ENCODE measurements at regions not wholly inside any gene's neighbourhood (a gene's known extent, or its start where the extent isn't known, plus 50 kb on each side); places are given as distances from the start of the nearest gene placed in this dataset.

GRCh38 chr7:85320699-85321476, 134.0 kb upstream of the SEMA3D start:
- H3K4me1 Mint-ChIP-seq (ENCODE audit: low read depth) = no peaks in the 10 kb centered on the region
- H3K9me3 ChIP-seq (ENCODE audit: control insufficient read depth in 1 of 2, insufficient read depth in 1 of 2, low read length in 2 of 2) = peaks cover 0 to 3% of the 10 kb centered on the region in 2 experiments
- H3K4me3 Mint-ChIP-seq = no peak overlapping the region
- ChIA-PET CTCF (no interaction called here), POLR2A (no interaction called here)
- no peak overlapping the region for H3K27ac ChIP-seq (ENCODE audit: low read depth in 1 of 2, low read length in 2 of 2)
- H3K36me3 ChIP-seq (ENCODE audit: insufficient read depth, low read length) = no peaks in the 10 kb centered on the region
- H3K9me3 Mint-ChIP-seq = peaks cover 2% of the 10 kb centered on the region
- no peaks in the 10 kb centered on the region for H3K36me3 Mint-ChIP-seq (ENCODE audit: low read depth)
- TF ChIP-seq CTCF (IDR thresholded peaks at IDR 0.05) = no peak
- DNase-seq (no peak), ATAC-seq (ENCODE audit: poor library complexity) (no peak)
- H3K4me3 ChIP-seq (ENCODE audit: low read length) = no peak overlapping the region
- no peaks in the 10 kb centered on the region for H3K4me1 ChIP-seq (ENCODE audit: insufficient read depth, low read length)
- no peaks in the 10 kb centered on the region for H3K27me3 Mint-ChIP-seq
- no peaks in the 10 kb centered on the region for H3K27me3 ChIP-seq (ENCODE audit: control insufficient read depth in 1 of 2, insufficient read depth in 2 of 2, low read length in 2 of 2)
- H3K27ac Mint-ChIP-seq = no peak overlapping the region
- intact Hi-C loops (cut with DNase I, micrococcal nuclease) = no loop called here

DNA sequence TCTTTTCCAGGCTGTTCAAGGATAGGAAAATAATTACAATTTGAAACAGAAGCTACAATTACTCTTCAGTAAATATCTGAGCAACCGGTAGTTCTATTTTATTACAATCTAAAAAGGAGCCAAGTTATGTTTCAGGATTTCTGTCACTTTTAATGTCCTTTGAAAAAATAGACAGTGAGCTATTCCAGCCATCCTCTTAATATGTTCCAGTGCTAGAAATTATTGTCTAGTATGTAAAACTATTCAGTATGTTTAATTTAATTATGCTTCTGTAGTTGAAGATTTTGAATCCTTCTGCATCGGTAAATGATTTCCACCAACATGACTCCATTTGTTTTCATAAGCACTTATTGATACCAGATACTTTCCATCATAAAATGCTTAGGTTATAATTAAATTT, 129.6 kb upstream of the SEMA3D start:
- H3K36me3 Mint-ChIP-seq (ENCODE audit: low read depth) = no peaks in the 10 kb centered on the region
- no peak overlapping the region for H3K4me3 Mint-ChIP-seq
- H3K4me3 ChIP-seq (ENCODE audit: low read length) = no peak overlapping the region
- no peaks in the 10 kb centered on the region for H3K27me3 ChIP-seq (ENCODE audit: control insufficient read depth in 1 of 2, insufficient read depth in 2 of 2, low read length in 2 of 2)
- H3K9me3 ChIP-seq (ENCODE audit: control insufficient read depth in 1 of 2, insufficient read depth in 1 of 2, low read length in 2 of 2) = no peaks in the 10 kb centered on the region
- TF ChIP-seq CTCF (IDR thresholded peaks at IDR 0.05) = no peak
- H3K4me1 ChIP-seq (ENCODE audit: insufficient read depth, low read length) = no peaks in the 10 kb centered on the region
- ChIA-PET CTCF (no interaction called here), POLR2A (no interaction called here)
- no peak for ATAC-seq (ENCODE audit: poor library complexity)
- no peaks in the 10 kb centered on the region for H3K4me1 Mint-ChIP-seq (ENCODE audit: low read depth)
- no peak for DNase-seq
- H3K27ac ChIP-seq (ENCODE audit: low read depth in 1 of 2, low read length in 2 of 2) = no peak overlapping the region
- H3K27me3 Mint-ChIP-seq = no peaks in the 10 kb centered on the region
- H3K27ac Mint-ChIP-seq = no peak overlapping the region
- no peaks in the 10 kb centered on the region for H3K36me3 ChIP-seq (ENCODE audit: insufficient read depth, low read length)
- intact Hi-C loops (cut with DNase I, micrococcal nuclease) = no loop called here
- no peaks in the 10 kb centered on the region for H3K9me3 Mint-ChIP-seq

- Mint-ChIP-seq H3K4me1 (ENCODE audit: low read depth) (no peaks in the 10 kb centered on the region), H3K9me3 (no peaks in the 10 kb centered on the region), H3K27me3 (no peaks in the 10 kb centered on the region), H3K4me3 (no peak overlapping the region), H3K36me3 (ENCODE audit: low read depth) (no peaks in the 10 kb centered on the region), H3K27ac (no peak overlapping the region)
- Histone ChIP-seq H3K27me3 (ENCODE audit: control insufficient read depth in 1 of 2, insufficient read depth in 2 of 2, low read length in 2 of 2) (no peaks in the 10 kb centered on the region), H3K9me3 (ENCODE audit: control insufficient read depth in 1 of 2, insufficient read depth in 1 of 2, low read length in 2 of 2) (peaks cover 0 to 5% of the 10 kb centered on the region in 2 experiments), H3K4me1 (ENCODE audit: insufficient read depth, low read length) (no peaks in the 10 kb centered on the region), H3K4me3 (ENCODE audit: low read length) (no peak overlapping the region), H3K27ac (ENCODE audit: low read depth in 1 of 2, low read length in 2 of 2) (no peak overlapping the region), H3K36me3 (ENCODE audit: insufficient read depth, low read length) (no peaks in the 10 kb centered on the region)
- CTCF ChIA-PET = no interaction called here
- ATAC-seq (ENCODE audit: poor library complexity) (no peak), DNase-seq (no peak)
- intact Hi-C loops (cut with DNase I, micrococcal nuclease) = no loop called here
- POLR2A ChIA-PET = no interaction called here
- no peak for TF ChIP-seq CTCF (IDR thresholded peaks at IDR 0.05)
Observed at GRCh38 chr7:85310301-85310700, 123.4 kb upstream of the SEMA3D start.

All from CD4-positive, alpha-beta T cell (primary cell).